ENCODE measurements at regions not wholly inside any gene's neighbourhood (a gene's known extent, or its start where the extent isn't known, plus 50 kb on each side); places are given as distances from the start of the nearest gene placed in this dataset.

- TF ChIP-seq ZBTB33 (IDR thresholded peaks at IDR 0.05; ENCODE audit: extremely low read depth, insufficient replicate concordance, low read length): no peak
Observed at GRCh38 chr5:68033029-68033428, 182.5 kb upstream of the PIK3R1 start (continued).

DNA sequence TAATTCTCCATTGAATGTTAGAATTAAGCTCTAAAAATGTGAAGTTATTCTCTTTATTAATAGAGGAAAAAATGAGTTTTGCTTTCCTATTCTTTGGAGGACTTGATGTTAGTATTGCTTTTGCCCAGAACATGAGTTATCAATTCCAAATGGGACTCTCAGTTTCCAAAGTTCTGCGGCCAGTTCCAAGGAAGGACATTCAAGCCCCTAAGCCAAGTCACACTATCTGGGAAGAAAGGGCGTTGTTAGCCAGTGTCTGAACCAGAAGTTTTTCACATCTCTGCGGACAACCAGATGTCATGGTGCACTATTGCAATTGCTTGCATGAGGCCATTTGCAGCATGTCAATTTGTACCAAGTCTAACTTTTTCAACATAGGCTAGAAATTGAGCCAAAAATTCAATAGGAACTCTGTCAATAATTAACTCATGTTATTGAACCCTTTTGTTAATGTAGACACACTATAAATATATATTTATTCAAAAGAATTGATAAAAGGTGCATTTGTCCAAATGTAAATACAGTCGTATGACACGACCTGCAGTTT, 183.3 kb upstream of the PIK3R1 start:
- H3K27ac ChIP-seq (ENCODE audit: low read depth, low read length): no peak overlapping the region
- H3K4me3 ChIP-seq (replicated peaks in 1 of 2; ENCODE audit: low read depth in 1 of 2, low read length in 2 of 2): no peak overlapping the region
- no peaks in the 10 kb centered on the region for H4K20me1 ChIP-seq (ENCODE audit: insufficient read depth)
- no peaks in the 10 kb centered on the region; the same call in 1 of the 2 replicates for H3K27me3 ChIP-seq (ENCODE audit: insufficient read depth, low read length)
- ATAC-seq (no peak), DNase-seq (ENCODE audit: low read depth, low spot score) (no peak)
- no peak overlapping the region for H3K9ac ChIP-seq (ENCODE audit: low read length)
- H3K79me2 ChIP-seq (ENCODE audit: insufficient read depth, low read length): no peaks in the 10 kb centered on the region
- no peak overlapping the region for H2AFZ ChIP-seq (ENCODE audit: low read depth, low read length, poor library complexity, severe bottlenecking)
- RAD21 ChIA-PET (ENCODE audit: low non-redundant PET in 1 of 2, low total read pairs in 2 of 2, uncharacterized antibody in 2 of 2, unreplicated experiment in 2 of 2): no interaction called here
- no peaks in the 10 kb centered on the region for H3K4me1 ChIP-seq (ENCODE audit: control insufficient read depth in 1 of 2, insufficient read depth in 2 of 2, low read length in 2 of 2)
- no peaks in the 10 kb centered on the region for H3K9me3 ChIP-seq (ENCODE audit: control insufficient read depth in 1 of 2, insufficient read depth in 1 of 2, low read depth in 1 of 2, low read length in 2 of 2)
- H3K36me3 ChIP-seq (ENCODE audit: control insufficient read depth in 1 of 2, insufficient read depth in 2 of 2, low read length in 2 of 2): no peaks in the 10 kb centered on the region
- CTCF ChIA-PET: no interaction called here
- intact Hi-C loops (cut with micrococcal nuclease): no loop called here
- no peak for TF ChIP-seq TCF7L2 (IDR thresholded peaks at IDR 0.05; ENCODE audit: borderline replicate concordance, extremely low read depth, insufficient read depth, insufficient read length)
- no TSS peak for BruUV-seq (replicated peaks)
- no peaks in the 10 kb centered on the region for H3K9me2 ChIP-seq (ENCODE audit: insufficient read depth)
- no peak overlapping the region for H3K4me2 ChIP-seq (ENCODE audit: low read length)
- POLR2A ChIA-PET: no interaction called here

- H3K9me3 ChIP-seq (ENCODE audit: control insufficient read depth in 1 of 2, insufficient read depth in 1 of 2, low read depth in 1 of 2, low read length in 2 of 2): no peaks in the 10 kb centered on the region
- DNase-seq (ENCODE audit: low read depth, low spot score) (no peak), ATAC-seq (no peak)
- no peak overlapping the region for H3K9ac ChIP-seq (ENCODE audit: low read length)
- H3K36me3 ChIP-seq (ENCODE audit: control insufficient read depth in 1 of 2, insufficient read depth in 2 of 2, low read length in 2 of 2): no peaks in the 10 kb centered on the region; a peak in 1 of 4 replicates
- ChIA-PET CTCF (no interaction called here), RAD21 (ENCODE audit: low non-redundant PET in 1 of 2, low total read pairs in 2 of 2, uncharacterized antibody in 2 of 2, unreplicated experiment in 2 of 2) (no interaction called here), POLR2A (no interaction called here)
- no TSS peak for BruUV-seq (replicated peaks)
- H2AFZ ChIP-seq (ENCODE audit: low read depth, low read length, poor library complexity, severe bottlenecking): no peak overlapping the region
- no peak overlapping the region for H3K27ac ChIP-seq (ENCODE audit: low read depth, low read length)
- H3K9me2 ChIP-seq (ENCODE audit: insufficient read depth): no peaks in the 10 kb centered on the region
- H3K79me2 ChIP-seq (ENCODE audit: insufficient read depth, low read length): no peaks in the 10 kb centered on the region
- no peaks in the 10 kb centered on the region for H4K20me1 ChIP-seq (ENCODE audit: insufficient read depth)
- intact Hi-C loops (cut with micrococcal nuclease): no loop called here
- no peaks in the 10 kb centered on the region for H3K27me3 ChIP-seq (ENCODE audit: insufficient read depth, low read length)
- no peak overlapping the region for H3K4me3 ChIP-seq (replicated peaks in 1 of 2; ENCODE audit: low read depth in 1 of 2, low read length in 2 of 2)
- H3K4me1 ChIP-seq (ENCODE audit: control insufficient read depth in 1 of 2, insufficient read depth in 2 of 2, low read length in 2 of 2): no peaks in the 10 kb centered on the region
- no peak overlapping the region for H3K4me2 ChIP-seq (ENCODE audit: low read length)
- no peak for TF ChIP-seq EZH2phosphoT487 (IDR thresholded peaks at IDR 0.05; ENCODE audit: borderline replicate concordance)
- TF ChIP-seq CTCF (IDR thresholded peaks at IDR 0.05 in 2 of 3, conservative IDR thresholded peaks at IDR 0.05 in 1 of 3; ENCODE audit: borderline replicate concordance in 1 of 3, insufficient read depth in 1 of 3, low read depth in 2 of 3, low read length in 2 of 3): no peak
- no peak for TF ChIP-seq ZNF274 (IDR thresholded peaks at IDR 0.05; ENCODE audit: low read depth, low read length)
- TF ChIP-seq POLR2AphosphoS5 (IDR thresholded peaks at IDR 0.05; ENCODE audit: low read depth, low read length): no peak
- no peak for TF ChIP-seq CBX3 (IDR thresholded peaks at IDR 0.05; ENCODE audit: low read depth)
- TF ChIP-seq POLR2A (IDR thresholded peaks at IDR 0.05; ENCODE audit: borderline replicate concordance, extremely low read depth, insufficient read depth, insufficient read length): no peak
- no peak for TF ChIP-seq ZFX (IDR thresholded peaks at IDR 0.05)
- no peak for TF ChIP-seq ELF1 (IDR thresholded peaks at IDR 0.05; ENCODE audit: borderline replicate concordance, low read depth)
- TF ChIP-seq SRF (IDR thresholded peaks at IDR 0.05; ENCODE audit: low read depth): no peak
- TF ChIP-seq FOSL1 (IDR thresholded peaks at IDR 0.05; ENCODE audit: low read depth): no peak
- TF ChIP-seq MAX (IDR thresholded peaks at IDR 0.05): no peak
- no peak for TF ChIP-seq CEBPB (IDR thresholded peaks at IDR 0.05; ENCODE audit: low read depth)
- TF ChIP-seq, protein P1, sequence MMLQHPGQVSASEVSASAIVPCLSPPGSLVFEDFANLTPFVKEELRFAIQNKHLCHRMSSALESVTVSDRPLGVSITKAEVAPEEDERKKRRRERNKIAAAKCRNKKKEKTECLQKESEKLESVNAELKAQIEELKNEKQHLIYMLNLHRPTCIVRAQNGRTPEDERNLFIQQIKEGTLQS (IDR thresholded peaks at IDR 0.05): no peak
Observed at GRCh38 chr5:68028131-68028727, 187.3 kb upstream of the PIK3R1 start.
